SK-N-SH (cell line): ENCODE measurements at regions not wholly inside any gene's neighbourhood (a gene's known extent, or its start where the extent isn't known, plus 50 kb on each side); places are given as distances from the start of the nearest gene placed in this dataset.
"Not testable (repeated sequence)": the region's sequence is repeated elsewhere in the genome, so short reads cannot be mapped to it uniquely, and the experiment has no call there.

Experiments used
- CTCF ChIA-PET: fragments of 300-600, 350-600 bp; formaldehyde crosslinking; extraction: SDS; loops from one replicate; lab custom pipeline; 2021; lab: Yijun Ruan, JAX
- POLR2A ChIA-PET: fragments of 350-600 bp; sonication (Branson Sonifier 250); formaldehyde crosslinking; extraction: SDS; loops from one replicate; lab custom pipeline; 2020; ENCODE audit warnings: antibody characterized with exemption, inconsistent platforms; lab: Yijun Ruan, JAX
- DNase-seq: peaks from one replicate; pipeline ENCODE4 v3.0.0; 2012
- H2AFZ ChIP-seq: fragments of 200-600 bp; sonication (generic); 2 replicates; pipeline ENCODE4 v1.8.1; 2016; ENCODE audit warnings: antibody characterized with exemption, mild to moderate bottlenecking, low read depth
- H3F3A ChIP-seq: fragments of 200-600 bp; sonication (generic); replicated peaks from 2 replicates; pipeline ENCODE3; 2016; ENCODE audit warnings: antibody characterized with exemption, mild to moderate bottlenecking; ENCODE audit not compliant: insufficient read depth
- H3K27ac ChIP-seq, 2 experiments: fragments of 200-500 bp in 1 of 2; fragments of 200-600 bp in 1 of 2; sonication (Bioruptor generic) in 1 of 2; sonication (generic), shearing (Covaris generic) in 1 of 2; 2 replicates each; pipeline versions ENCODE4 v1.5.1 to v1.6.1; 2014 to 2016; ENCODE audit warnings: low read depth in 2 of 2, inconsistent platforms in 1 of 2, low read length in 1 of 2, mild to moderate bottlenecking in 1 of 2, mixed read lengths in 1 of 2
- H3K27me3 ChIP-seq: fragments of 200-600 bp; sonication (generic), shearing (Covaris generic); 2 replicates; pipeline ENCODE4 v1.6.1; 2016; ENCODE audit warnings: mixed run types; ENCODE audit not compliant: insufficient read depth
- H3K36me3 ChIP-seq, 2 experiments: fragments of 200-500 bp in 1 of 2; fragments of 200-600 bp in 1 of 2; sonication (Bioruptor generic) in 1 of 2; sonication (generic) in 1 of 2; replicated peaks in 1 of 2; 2 replicates each; pipeline versions ENCODE3 to v1.5.1; 2014 to 2016; ENCODE audit warnings: low read length in 1 of 2, mild to moderate bottlenecking in 1 of 2; ENCODE audit not compliant: insufficient read depth in 2 of 2, control insufficient read depth in 1 of 2
- H3K4me1 ChIP-seq, 2 experiments: fragments of 200-500 bp in 1 of 2; fragments of 200-600 bp in 1 of 2; sonication (Bioruptor generic) in 1 of 2; sonication (generic), shearing (Covaris generic) in 1 of 2; 2 replicates each; pipeline versions ENCODE4 v1.5.1 to v1.6.1; 2014 to 2016; ENCODE audit warnings: low read depth in 1 of 2, low read length in 1 of 2, mixed run types in 1 of 2; ENCODE audit not compliant: insufficient read depth in 2 of 2, control insufficient read depth in 1 of 2
- H3K4me2 ChIP-seq: fragments of 200-600 bp; sonication (generic), shearing (Covaris generic); 2 replicates; pipeline ENCODE4 v1.6.1; 2017; ENCODE audit warnings: mixed run types
- H3K4me3 ChIP-seq, 2 experiments: fragments of 200-500 bp in 1 of 2; fragments of 200-600 bp in 1 of 2; sonication (Bioruptor generic) in 1 of 2; sonication (generic), shearing (Covaris generic) in 1 of 2; 2 replicates each; pipeline versions ENCODE4 v1.5.1 to v1.8.1; 2014 to 2016; ENCODE audit warnings: low read depth in 2 of 2, inconsistent platforms in 1 of 2, low read length in 1 of 2, mild to moderate bottlenecking in 1 of 2, mixed read lengths in 1 of 2, moderate library complexity in 1 of 2
- H3K79me2 ChIP-seq: fragments of 200-600 bp; sonication (generic); 2 replicates; pipeline ENCODE4 v1.8.1; 2017; ENCODE audit warnings: mild to moderate bottlenecking; ENCODE audit not compliant: insufficient read depth
- H3K9ac ChIP-seq: fragments of 200-600 bp; sonication (generic); 2 replicates; pipeline ENCODE4 v1.6.1; 2017; ENCODE audit warnings: mixed run types
- H3K9me2 ChIP-seq: fragments of 200-600 bp; sonication (generic); 2 replicates; pipeline ENCODE4 v1.6.1; 2017; ENCODE audit warnings: mixed run types
- H3K9me3 ChIP-seq: fragments of 200-600 bp; sonication (generic); 2 replicates; pipeline ENCODE4 v1.6.1; 2017; ENCODE audit warnings: mixed run types, mild to moderate bottlenecking, moderate library complexity
- H4K20me1 ChIP-seq: fragments of 200-600 bp; sonication (generic); 2 replicates; pipeline ENCODE4 v1.6.1; 2017; ENCODE audit warnings: mild to moderate bottlenecking, mixed run types; ENCODE audit not compliant: insufficient read depth
- CHD2 ChIP-seq: fragments of 150-350 bp; IDR thresholded peaks from 2 replicates; pipeline ENCODE4 v1.6.1; 2018; ENCODE audit warnings: low read length; ENCODE audit not compliant: partially characterized antibody
- ELF1 ChIP-seq: IDR thresholded peaks from 2 replicates; pipeline ENCODE4 v1.4.0; 2012
- NFIC ChIP-seq: IDR thresholded peaks from 2 replicates; pipeline ENCODE4 v1.4.0; 2012; ENCODE audit warnings: borderline replicate concordance
- NRF1 ChIP-seq: IDR thresholded peaks from 2 replicates; pipeline ENCODE4 v1.6.1; 2012; ENCODE audit warnings: low read depth, mild to moderate bottlenecking, low read length
- RAD21 ChIP-seq: IDR thresholded peaks from 2 replicates; pipeline ENCODE4 v1.6.1; 2012; ENCODE audit warnings: mild to moderate bottlenecking, low read length
- RXRA ChIP-seq: IDR thresholded peaks from 2 replicates; pipeline ENCODE4 v1.4.0; 2012; ENCODE audit warnings: low read depth, mild to moderate bottlenecking, borderline replicate concordance
- SMC3 ChIP-seq: IDR thresholded peaks from 2 replicates; pipeline ENCODE4 v1.6.1; 2012; ENCODE audit warnings: low read depth, low read length, improper control_type of control experiment
- TEAD4 ChIP-seq: IDR thresholded peaks from 2 replicates; pipeline ENCODE4 v1.4.0; 2012; ENCODE audit warnings: mild to moderate bottlenecking, borderline replicate concordance; ENCODE audit not compliant: insufficient read depth
- USF1 ChIP-seq: IDR thresholded peaks from 2 replicates; pipeline ENCODE4 v1.4.0; 2012; ENCODE audit warnings: low read depth, borderline replicate concordance
- WGBS: methylation state at CpG from one replicate; pipeline ENCODE4 v1.1.6; 2017; ENCODE audit warnings: low lambda C conversion rate; 5-methylcytosine and 5-hydroxymethylcytosine counted together

- H2AFZ ChIP-seq, H4K20me1 ChIP-seq, H3K27me3 ChIP-seq, H3F3A ChIP-seq, H3K36me3 ChIP-seq, H3K9ac ChIP-seq, H3K4me2 ChIP-seq, H3K79me2 ChIP-seq, H3K4me1 ChIP-seq, H3K27ac ChIP-seq, H3K4me3 ChIP-seq, POLR2A ChIA-PET, CTCF ChIA-PET, DNase-seq, H3K9me3 ChIP-seq, H3K9me2 ChIP-seq: not testable (repeated sequence)
- 34% methylated on average over 18 of the region's 18 CpGs for WGBS
These were observed 4462.0 kb upstream of the OR11H1 start for GRCh38 chr22:11065876-11066457.

GRCh38 chr22:11066458-11067285, 4461.3 kb upstream of the OR11H1 start:
- Histone ChIP-seq H3K9me2 (no peaks in the 10 kb centered on the region), H3K9me3 (no peaks in the 10 kb centered on the region), H3K79me2 (no peaks in the 10 kb centered on the region), H3K4me1 (no peaks in the 10 kb centered on the region), H3K36me3 (no peaks in the 10 kb centered on the region), H3K4me2 (no peak overlapping the region), H3K9ac (no peak overlapping the region), H3F3A (no peaks in the 10 kb centered on the region), H4K20me1 (no peaks in the 10 kb centered on the region), H2AFZ (no peak overlapping the region), H3K4me3 (no peak overlapping the region), H3K27ac (no peak overlapping the region), H3K27me3 (no peaks in the 10 kb centered on the region)
- ChIA-PET POLR2A (no interaction called here), CTCF (no interaction called here)
- TF ChIP-seq NRF1: no peak
- no peak for TF ChIP-seq TEAD4
- TF ChIP-seq SMC3: no peak
- no peak for TF ChIP-seq RXRA
- no peak for TF ChIP-seq ELF1
- no peak for TF ChIP-seq CHD2
- no peak for TF ChIP-seq NFIC
- TF ChIP-seq RAD21: no peak
- no peak for TF ChIP-seq USF1
- peak; percentile 29 for DNase-seq
- 22% methylated on average over 29 of the region's 29 CpGs for WGBS

- H3K4me3 ChIP-seq, H3F3A ChIP-seq, H4K20me1 ChIP-seq, H3K36me3 ChIP-seq, H3K27ac ChIP-seq, H3K9me3 ChIP-seq, POLR2A ChIA-PET, H3K27me3 ChIP-seq, H3K9me2 ChIP-seq, H3K4me2 ChIP-seq, CTCF ChIA-PET, H3K4me1 ChIP-seq, H3K9ac ChIP-seq, H3K79me2 ChIP-seq, H2AFZ ChIP-seq, DNase-seq: not testable (repeated sequence)
- 11% methylated on average over 13 of the region's 13 CpGs for WGBS
These were observed 4460.6 kb upstream of the OR11H1 start for GRCh38 chr22:11067286-11067871.

GRCh38 chr22:11067937-11068336, 4460.1 kb upstream of the OR11H1 start:
- H3F3A ChIP-seq, H2AFZ ChIP-seq, H3K27me3 ChIP-seq, H3K4me1 ChIP-seq, H3K27ac ChIP-seq, DNase-seq, H3K4me2 ChIP-seq, POLR2A ChIA-PET, H4K20me1 ChIP-seq, H3K4me3 ChIP-seq, H3K9ac ChIP-seq, H3K79me2 ChIP-seq, H3K9me2 ChIP-seq, H3K9me3 ChIP-seq, H3K36me3 ChIP-seq, CTCF ChIA-PET: not testable (repeated sequence)
- WGBS: 7% methylated on average over 7 of the region's 7 CpGs

- H3K4me3 ChIP-seq, H3K9me2 ChIP-seq, H3K9ac ChIP-seq, H3K27me3 ChIP-seq, H3K79me2 ChIP-seq, H3K4me2 ChIP-seq, H3K27ac ChIP-seq, H3K9me3 ChIP-seq, H3K36me3 ChIP-seq, CTCF ChIA-PET, H2AFZ ChIP-seq, H3F3A ChIP-seq, DNase-seq, POLR2A ChIA-PET, H4K20me1 ChIP-seq, H3K4me1 ChIP-seq: not testable (repeated sequence)
These were observed 4459.6 kb upstream of the OR11H1 start for GRCh38 chr22:11068406-11068805.
